HFF-Myc (cell line): ENCODE measurements at regions not wholly inside any gene's neighbourhood (a gene's known extent, or its start where the extent isn't known, plus 50 kb on each side); places are given as distances from the start of the nearest gene placed in this dataset.
A peak's percentile ranks its signal among the peaks of the same experiment; 100 is the strongest.

Source experiments
- DNase-seq: peaks from one replicate; pipeline ENCODE4 v3.0.0-alpha.2; 2011; ENCODE audit warnings: low read depth; ENCODE audit errors: extremely low read depth
- H3K4me3 ChIP-seq: replicated peaks from 2 replicates; pipeline ENCODE4 v1.5.1; 2011; ENCODE audit warnings: low read depth, mild to moderate bottlenecking, control low read depth, low read length
- TF ChIP-seq, protein P1 (sequence below): IDR thresholded peaks from 2 replicates; pipeline ENCODE4 v1.5.1; 2012; ENCODE audit warnings: mild to moderate bottlenecking, low read depth, low read length, control low read depth; ENCODE audit errors: missing control alignments

DNA sequence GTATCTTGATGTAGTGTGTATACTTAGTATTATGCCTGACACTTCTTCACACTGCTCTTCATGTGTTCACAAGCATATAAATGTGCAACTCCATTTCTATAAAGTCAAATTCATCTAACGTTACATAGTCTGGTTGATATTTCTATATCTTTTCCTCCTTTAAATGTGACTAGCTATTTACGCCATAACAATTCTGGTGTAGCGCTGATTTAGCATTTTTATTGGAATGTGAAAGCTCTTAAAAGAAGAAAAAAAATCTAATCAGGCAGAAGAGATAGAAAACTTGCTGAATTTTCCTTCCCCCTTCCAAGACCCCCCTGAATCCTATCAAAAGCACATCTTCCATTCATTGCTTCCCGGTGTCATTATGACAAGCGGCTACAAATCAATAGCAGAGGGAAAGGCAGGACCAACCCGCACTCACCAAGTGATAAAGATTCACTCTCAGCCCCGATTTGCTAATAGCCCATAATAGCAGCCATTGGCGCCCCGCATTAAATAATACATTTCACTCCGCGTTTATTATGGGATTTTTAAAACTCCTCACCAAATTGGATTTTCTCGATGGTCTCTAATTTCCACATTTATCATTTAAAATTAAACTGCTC, 299.5 kb upstream of the PMFBP1 start:
- TF ChIP-seq, protein P1, sequence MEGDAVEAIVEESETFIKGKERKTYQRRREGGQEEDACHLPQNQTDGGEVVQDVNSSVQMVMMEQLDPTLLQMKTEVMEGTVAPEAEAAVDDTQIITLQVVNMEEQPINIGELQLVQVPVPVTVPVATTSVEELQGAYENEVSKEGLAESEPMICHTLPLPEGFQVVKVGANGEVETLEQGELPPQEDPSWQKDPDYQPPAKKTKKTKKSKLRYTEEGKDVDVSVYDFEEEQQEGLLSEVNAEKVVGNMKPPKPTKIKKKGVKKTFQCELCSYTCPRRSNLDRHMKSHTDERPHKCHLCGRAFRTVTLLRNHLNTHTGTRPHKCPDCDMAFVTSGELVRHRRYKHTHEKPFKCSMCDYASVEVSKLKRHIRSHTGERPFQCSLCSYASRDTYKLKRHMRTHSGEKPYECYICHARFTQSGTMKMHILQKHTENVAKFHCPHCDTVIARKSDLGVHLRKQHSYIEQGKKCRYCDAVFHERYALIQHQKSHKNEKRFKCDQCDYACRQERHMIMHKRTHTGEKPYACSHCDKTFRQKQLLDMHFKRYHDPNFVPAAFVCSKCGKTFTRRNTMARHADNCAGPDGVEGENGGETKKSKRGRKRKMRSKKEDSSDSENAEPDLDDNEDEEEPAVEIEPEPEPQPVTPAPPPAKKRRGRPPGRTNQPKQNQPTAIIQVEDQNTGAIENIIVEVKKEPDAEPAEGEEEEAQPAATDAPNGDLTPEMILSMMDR, result no peak

DNA sequence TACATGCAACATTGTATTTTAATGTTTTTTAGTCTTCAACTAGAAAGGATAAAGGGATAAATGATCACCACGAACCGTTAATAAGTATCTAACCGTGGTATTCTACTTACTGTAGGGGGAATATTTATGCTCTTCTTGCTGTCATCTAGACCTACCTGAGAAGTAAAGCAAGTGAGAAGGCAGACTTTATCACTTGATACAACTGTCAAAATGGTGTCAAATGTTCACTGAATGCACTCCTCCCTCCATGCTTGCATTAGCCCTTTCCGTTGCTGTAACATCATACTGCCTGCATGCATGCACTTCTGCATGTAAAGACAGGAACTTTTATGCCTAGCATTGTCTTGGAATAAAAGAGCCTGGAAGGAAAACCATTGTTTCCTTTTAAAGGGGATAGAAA, 298.6 kb upstream of the PMFBP1 start:
- TF ChIP-seq, protein P1, result no peak
- DNase-seq, result no peak
- H3K4me3 ChIP-seq, result no peak overlapping the region

More for the DNA sequence above, 299.5 kb upstream of the PMFBP1 start:
- DNase-seq, result no peak
- no peak overlapping the region for H3K4me3 ChIP-seq

DNA sequence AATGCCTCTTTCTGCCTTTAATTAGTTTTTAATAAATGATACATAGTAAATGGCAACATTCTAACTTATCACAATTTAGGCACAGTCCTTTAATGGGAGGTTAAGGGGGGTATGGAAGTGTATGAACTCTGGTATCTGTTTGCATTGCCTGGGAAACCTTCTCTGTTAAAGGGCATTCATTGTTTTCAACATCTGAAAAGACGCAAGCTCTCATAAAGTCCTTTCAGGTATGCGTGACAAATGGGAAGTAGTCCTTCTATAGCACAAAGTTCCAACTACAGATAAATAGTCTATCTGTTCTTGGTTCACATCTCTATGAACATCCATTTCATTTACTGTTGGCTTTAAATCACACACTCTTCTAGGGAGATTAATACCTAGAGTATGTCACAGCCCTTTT, 298.0 kb upstream of the PMFBP1 start:
- H3K4me3 ChIP-seq, result no peak overlapping the region
- TF ChIP-seq, protein P1, result no peak
- no peak for DNase-seq

DNA sequence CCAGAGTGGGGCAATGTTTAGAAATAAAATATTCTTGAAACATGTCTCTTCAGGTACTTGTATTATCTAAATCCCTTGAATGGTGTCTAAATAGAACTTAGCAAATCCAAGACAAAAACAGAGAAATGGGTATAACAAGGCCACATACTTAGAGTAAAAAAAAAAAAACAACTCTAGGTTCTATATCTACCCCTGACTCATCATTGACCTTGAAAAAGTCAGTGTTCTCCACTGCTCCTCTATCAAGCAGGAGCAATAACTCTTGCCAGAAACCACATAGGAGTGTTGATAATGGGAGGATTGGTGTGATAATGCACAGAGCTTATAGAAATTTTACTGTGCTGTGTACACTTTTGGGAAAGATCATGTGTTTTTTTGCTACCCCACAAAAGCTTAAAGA, 296.6 kb upstream of the PMFBP1 start:
- no peak for DNase-seq
- H3K4me3 ChIP-seq, result no peak overlapping the region
- TF ChIP-seq, protein P1, result no peak

DNA sequence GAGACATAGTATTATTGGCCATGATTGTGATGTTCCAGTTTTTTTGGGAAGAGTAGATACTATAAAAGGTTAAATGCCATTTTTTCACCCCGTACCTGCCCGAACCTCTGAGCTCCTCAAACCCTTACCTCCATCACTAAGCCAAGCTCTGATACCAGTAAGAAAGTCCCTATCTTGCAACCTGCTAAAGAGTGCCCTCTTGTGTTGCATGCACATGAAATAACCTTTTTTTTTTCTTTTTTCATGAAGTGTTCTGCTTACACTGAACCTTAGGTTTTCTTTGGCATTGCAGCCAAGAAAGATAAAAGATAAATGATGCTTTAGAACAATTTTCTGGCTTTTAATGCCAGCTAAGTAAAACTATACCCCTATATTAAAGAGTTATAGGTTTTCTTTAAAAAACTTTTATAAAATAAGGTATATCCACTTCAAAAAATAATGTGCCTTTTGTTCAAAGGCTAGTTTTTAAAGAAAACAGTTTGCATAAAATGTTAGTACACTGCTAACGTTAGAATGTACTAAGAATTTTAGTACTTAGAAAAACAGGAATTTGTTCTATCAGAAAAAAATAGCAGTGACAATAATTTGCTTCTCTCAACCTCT, 295.3 kb upstream of the PMFBP1 start:
- DNase-seq, result peak; percentile 25
- TF ChIP-seq, protein P1, result peak; percentile 61

DNA sequence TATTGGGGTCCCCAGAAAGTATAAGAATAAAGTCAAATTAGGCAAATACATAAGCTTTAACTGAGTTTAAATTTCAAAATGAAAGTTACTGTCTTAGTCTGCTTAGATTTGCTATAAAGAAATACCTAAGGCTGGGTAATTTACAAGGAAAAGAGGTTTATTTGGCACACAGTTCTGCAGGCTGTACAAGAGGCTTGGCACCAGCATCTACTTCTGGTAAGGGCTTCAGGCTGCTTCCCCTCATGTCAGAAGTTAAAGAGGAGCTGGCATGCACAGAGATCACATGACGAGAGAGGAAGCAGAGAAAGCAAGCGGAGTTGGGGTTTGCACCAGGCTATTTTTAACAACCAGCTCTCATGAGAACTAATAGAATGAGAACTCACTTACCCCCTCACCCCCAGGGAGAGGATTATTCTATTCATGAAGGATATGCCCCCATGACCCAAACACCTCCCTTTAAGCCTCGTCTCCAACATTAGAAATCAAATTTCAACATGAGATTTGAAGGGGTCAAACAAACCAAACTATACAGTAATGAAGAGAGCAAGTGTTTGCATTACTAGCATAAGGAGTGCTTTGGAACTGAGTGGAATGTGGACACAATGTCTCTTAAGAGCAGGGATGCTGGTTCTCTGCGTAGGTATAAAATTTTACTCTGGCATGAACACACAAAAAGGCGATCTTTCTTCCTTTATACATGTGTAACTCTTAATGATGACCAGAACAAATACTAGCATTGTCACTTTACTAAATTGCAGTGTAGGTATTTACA, 292.8 kb upstream of the PMFBP1 start:
- TF ChIP-seq, protein P1, result no peak
- H3K4me3 ChIP-seq, result no peak overlapping the region
- no peak for DNase-seq

More for the DNA sequence above, 295.3 kb upstream of the PMFBP1 start:
- no peak overlapping the region for H3K4me3 ChIP-seq
